ENCODE measurements at regions not wholly inside any gene's neighbourhood (a gene's known extent, or its start where the extent isn't known, plus 50 kb on each side); places are given as distances from the start of the nearest gene placed in this dataset.

GRCh38 chr13:50513300-50513877 lies 330.1 kb downstream of the DLEU7 start:
- WGBS, 2 donors, result 44 to 53% methylated on average over 2 of the region's 2 CpGs
- no peaks in the 10 kb centered on the region for H3K27me3 ChIP-seq (ENCODE audit: control insufficient read depth in 1 of 2, insufficient read depth in 2 of 2, low read length in 2 of 2)
- no peaks in the 10 kb centered on the region for H3K4me1 ChIP-seq (ENCODE audit: control insufficient read depth in 2 of 2, insufficient read depth in 2 of 2, low read length in 1 of 2)
- H3K27ac ChIP-seq (ENCODE audit: low read depth in 2 of 2, low read length in 1 of 2), result no peak overlapping the region
- no peaks in the 10 kb centered on the region for H3K36me3 ChIP-seq (ENCODE audit: control insufficient read depth in 2 of 2, insufficient read depth in 2 of 2, low read length in 1 of 2)
- H3K4me3 ChIP-seq (ENCODE audit: low read depth in 1 of 2, low read length in 2 of 2), result no peak overlapping the region
- H3K9me3 ChIP-seq (ENCODE audit: control insufficient read depth in 2 of 2, insufficient read depth in 1 of 2, low read depth in 1 of 2, low read length in 1 of 2), result no peaks in the 10 kb centered on the region

DNA sequence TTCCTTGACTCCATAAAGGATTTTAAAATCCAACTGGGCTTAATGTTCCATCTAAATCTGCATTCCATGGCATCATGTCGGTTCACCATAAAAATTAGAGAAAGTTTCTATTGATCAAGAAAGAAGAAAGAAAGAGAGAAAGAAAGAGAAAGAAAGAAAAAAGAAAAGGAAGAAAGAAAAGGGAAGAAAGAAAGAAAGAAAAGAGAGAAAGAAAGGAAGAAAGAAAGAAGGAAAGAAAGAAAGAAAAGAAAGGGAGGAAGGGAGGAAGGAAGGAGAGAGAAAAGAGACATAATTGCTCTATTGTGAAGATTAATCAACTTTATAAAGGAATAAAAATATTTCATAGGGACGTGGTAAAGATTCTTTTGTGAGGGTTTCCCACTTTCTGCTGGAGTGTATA lies 329.2 kb downstream of the DLEU7 start:
- WGBS, 2 donors, result 96% methylated on average over 2 of the region's 2 CpGs

GRCh38 chr13:50518131-50518530 lies 325.4 kb downstream of the DLEU7 start:
- Histone ChIP-seq H3K27me3 (ENCODE audit: control insufficient read depth in 1 of 2, insufficient read depth in 2 of 2, low read length in 2 of 2) (no peaks in the 10 kb centered on the region), H3K27ac (ENCODE audit: low read depth in 2 of 2, low read length in 1 of 2) (no peak overlapping the region), H3K9me3 (ENCODE audit: control insufficient read depth in 2 of 2, insufficient read depth in 1 of 2, low read depth in 1 of 2, low read length in 1 of 2) (no peaks in the 10 kb centered on the region), H3K4me3 (ENCODE audit: low read depth in 1 of 2, low read length in 2 of 2) (no peak overlapping the region), H3K36me3 (ENCODE audit: control insufficient read depth in 2 of 2, insufficient read depth in 2 of 2, low read length in 1 of 2) (no peaks in the 10 kb centered on the region), H3K4me1 (ENCODE audit: control insufficient read depth in 2 of 2, insufficient read depth in 2 of 2, low read length in 1 of 2) (no peaks in the 10 kb centered on the region)
- 87 to 91% methylated on average over 2 of the region's 2 CpGs for WGBS, 2 donors

More for the DNA sequence above, 329.2 kb downstream of the DLEU7 start:
- Histone ChIP-seq H3K4me3 (ENCODE audit: low read depth in 1 of 2, low read length in 2 of 2) (no peak overlapping the region), H3K27ac (ENCODE audit: low read depth in 2 of 2, low read length in 1 of 2) (no peak overlapping the region), H3K4me1 (ENCODE audit: control insufficient read depth in 2 of 2, insufficient read depth in 2 of 2, low read length in 1 of 2) (no peaks in the 10 kb centered on the region), H3K9me3 (ENCODE audit: control insufficient read depth in 2 of 2, insufficient read depth in 1 of 2, low read depth in 1 of 2, low read length in 1 of 2) (no peaks in the 10 kb centered on the region), H3K36me3 (ENCODE audit: control insufficient read depth in 2 of 2, insufficient read depth in 2 of 2, low read length in 1 of 2) (no peaks in the 10 kb centered on the region), H3K27me3 (ENCODE audit: control insufficient read depth in 1 of 2, insufficient read depth in 2 of 2, low read length in 2 of 2) (no peaks in the 10 kb centered on the region)

DNA sequence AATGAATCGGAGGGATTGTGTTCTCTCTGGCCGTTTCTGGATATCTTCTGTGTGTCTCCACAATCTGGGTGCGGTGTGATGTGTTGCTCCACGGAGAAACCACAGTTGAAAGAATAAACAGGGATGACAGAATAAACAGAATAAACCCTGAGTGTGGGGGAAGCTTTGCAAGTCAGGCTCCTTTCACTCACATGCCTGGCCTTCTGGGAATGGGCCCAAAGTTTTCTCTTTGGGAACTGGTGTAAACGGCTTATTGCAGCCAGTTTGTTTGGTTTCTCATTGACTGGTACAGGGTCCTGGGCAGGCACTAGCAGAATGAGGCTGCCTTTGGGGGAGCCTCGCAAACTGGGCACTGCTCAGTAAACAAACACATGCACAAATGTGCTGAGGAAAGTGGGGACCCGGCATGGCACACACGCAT lies 324.7 kb downstream of the DLEU7 start:
- Histone ChIP-seq H3K4me3 (ENCODE audit: low read depth in 1 of 2, low read length in 2 of 2) (no peak overlapping the region), H3K9me3 (ENCODE audit: control insufficient read depth in 2 of 2, insufficient read depth in 1 of 2, low read depth in 1 of 2, low read length in 1 of 2) (no peaks in the 10 kb centered on the region), H3K36me3 (ENCODE audit: control insufficient read depth in 2 of 2, insufficient read depth in 2 of 2, low read length in 1 of 2) (no peaks in the 10 kb centered on the region), H3K27me3 (ENCODE audit: control insufficient read depth in 1 of 2, insufficient read depth in 2 of 2, low read length in 2 of 2) (no peaks in the 10 kb centered on the region), H3K4me1 (ENCODE audit: control insufficient read depth in 2 of 2, insufficient read depth in 2 of 2, low read length in 1 of 2) (no peaks in the 10 kb centered on the region), H3K27ac (ENCODE audit: low read depth in 2 of 2, low read length in 1 of 2) (no peak overlapping the region)
- WGBS, 2 donors, result 73 to 76% methylated on average over 8 of the region's 8 CpGs

- 88 to 98% methylated on average over 1 of the region's 1 CpG for WGBS, 2 donors
- Histone ChIP-seq H3K9me3 (ENCODE audit: control insufficient read depth in 2 of 2, insufficient read depth in 1 of 2, low read depth in 1 of 2, low read length in 1 of 2) (no peaks in the 10 kb centered on the region), H3K36me3 (ENCODE audit: control insufficient read depth in 2 of 2, insufficient read depth in 2 of 2, low read length in 1 of 2) (no peaks in the 10 kb centered on the region), H3K27me3 (ENCODE audit: control insufficient read depth in 1 of 2, insufficient read depth in 2 of 2, low read length in 2 of 2) (no peaks in the 10 kb centered on the region), H3K4me1 (ENCODE audit: control insufficient read depth in 2 of 2, insufficient read depth in 2 of 2, low read length in 1 of 2) (no peaks in the 10 kb centered on the region), H3K4me3 (ENCODE audit: low read depth in 1 of 2, low read length in 2 of 2) (no peak overlapping the region), H3K27ac (ENCODE audit: low read depth in 2 of 2, low read length in 1 of 2) (no peak overlapping the region)
These were observed 323.6 kb downstream of the DLEU7 start for GRCh38 chr13:50519866-50520265.

- Histone ChIP-seq H3K36me3 (ENCODE audit: control insufficient read depth in 2 of 2, insufficient read depth in 2 of 2, low read length in 1 of 2) (no peaks in the 10 kb centered on the region), H3K4me1 (ENCODE audit: control insufficient read depth in 2 of 2, insufficient read depth in 2 of 2, low read length in 1 of 2) (no peaks in the 10 kb centered on the region), H3K4me3 (ENCODE audit: low read depth in 1 of 2, low read length in 2 of 2) (no peak overlapping the region), H3K27ac (ENCODE audit: low read depth in 2 of 2, low read length in 1 of 2) (no peak overlapping the region), H3K27me3 (ENCODE audit: control insufficient read depth in 1 of 2, insufficient read depth in 2 of 2, low read length in 2 of 2) (no peaks in the 10 kb centered on the region), H3K9me3 (ENCODE audit: control insufficient read depth in 2 of 2, insufficient read depth in 1 of 2, low read depth in 1 of 2, low read length in 1 of 2) (no peaks in the 10 kb centered on the region)
- WGBS, 2 donors, result 75% methylated on average over 4 of the region's 4 CpGs
These were observed 322.3 kb downstream of the DLEU7 start for GRCh38 chr13:50521006-50521830.

DNA sequence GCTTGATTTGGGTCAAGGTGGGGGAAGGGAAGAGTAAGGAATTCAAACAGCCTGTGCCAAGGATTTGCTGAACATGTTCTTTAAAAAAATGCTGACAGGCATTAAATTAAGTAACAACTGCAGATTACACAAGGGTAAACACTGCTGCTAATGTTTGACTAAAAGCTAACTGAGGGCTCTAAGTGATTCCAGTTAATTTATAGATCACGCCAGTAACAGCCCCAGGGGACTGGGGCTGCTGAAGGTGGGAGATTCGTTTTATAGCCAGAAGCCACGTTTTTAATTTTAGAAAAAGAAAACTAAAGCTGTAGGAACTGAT lies 321.7 kb downstream of the DLEU7 start:
- Histone ChIP-seq H3K4me1 (ENCODE audit: control insufficient read depth in 2 of 2, insufficient read depth in 2 of 2, low read length in 1 of 2) (no peaks in the 10 kb centered on the region), H3K27me3 (ENCODE audit: control insufficient read depth in 1 of 2, insufficient read depth in 2 of 2, low read length in 2 of 2) (no peaks in the 10 kb centered on the region), H3K4me3 (ENCODE audit: low read depth in 1 of 2, low read length in 2 of 2) (no peak overlapping the region), H3K36me3 (ENCODE audit: control insufficient read depth in 2 of 2, insufficient read depth in 2 of 2, low read length in 1 of 2) (no peaks in the 10 kb centered on the region), H3K9me3 (ENCODE audit: control insufficient read depth in 2 of 2, insufficient read depth in 1 of 2, low read depth in 1 of 2, low read length in 1 of 2) (no peaks in the 10 kb centered on the region), H3K27ac (ENCODE audit: low read depth in 2 of 2, low read length in 1 of 2) (no peak overlapping the region)
- 17 to 26% methylated on average over 3 of the region's 3 CpGs for WGBS, 2 donors

GRCh38 chr13:50522506-50522905 lies 321.0 kb downstream of the DLEU7 start:
- no peaks in the 10 kb centered on the region for H3K9me3 ChIP-seq (ENCODE audit: control insufficient read depth in 2 of 2, insufficient read depth in 1 of 2, low read depth in 1 of 2, low read length in 1 of 2)
- H3K4me1 ChIP-seq (ENCODE audit: control insufficient read depth in 2 of 2, insufficient read depth in 2 of 2, low read length in 1 of 2), result no peaks in the 10 kb centered on the region
- H3K36me3 ChIP-seq (ENCODE audit: control insufficient read depth in 2 of 2, insufficient read depth in 2 of 2, low read length in 1 of 2), result no peaks in the 10 kb centered on the region
- H3K4me3 ChIP-seq (ENCODE audit: low read depth in 1 of 2, low read length in 2 of 2), result no peak overlapping the region
- no peaks in the 10 kb centered on the region for H3K27me3 ChIP-seq (ENCODE audit: control insufficient read depth in 1 of 2, insufficient read depth in 2 of 2, low read length in 2 of 2)
- 95 to 97% methylated on average over 3 of the region's 3 CpGs for WGBS, 2 donors
- no peak overlapping the region for H3K27ac ChIP-seq (ENCODE audit: low read depth in 2 of 2, low read length in 1 of 2)

DNA sequence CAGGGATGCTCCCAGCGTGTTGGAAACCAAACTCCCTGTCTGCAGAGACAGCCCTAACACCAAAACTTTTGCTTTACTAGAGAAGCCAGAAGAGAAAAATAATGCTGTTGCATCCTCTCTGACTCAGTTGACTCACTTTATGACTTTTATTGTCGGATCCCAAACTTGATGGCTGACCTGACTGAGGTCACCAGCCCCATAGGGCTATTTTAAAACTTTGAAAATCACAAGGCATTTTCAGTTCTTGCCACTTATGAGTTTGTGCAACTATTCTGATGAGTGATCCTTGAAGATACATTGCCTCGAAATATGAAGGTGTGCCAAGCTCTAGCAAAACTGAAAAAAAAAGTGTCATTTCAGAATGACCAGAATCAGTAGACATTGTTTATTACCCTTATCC lies 320.2 kb downstream of the DLEU7 start:
- Histone ChIP-seq H3K4me1 (ENCODE audit: control insufficient read depth in 2 of 2, insufficient read depth in 2 of 2, low read length in 1 of 2) (peaks cover 0 to 5% of the 10 kb centered on the region in 2 donors), H3K36me3 (ENCODE audit: control insufficient read depth in 2 of 2, insufficient read depth in 2 of 2, low read length in 1 of 2) (no peaks in the 10 kb centered on the region), H3K27me3 (ENCODE audit: control insufficient read depth in 1 of 2, insufficient read depth in 2 of 2, low read length in 2 of 2) (no peaks in the 10 kb centered on the region), H3K27ac (ENCODE audit: low read depth in 2 of 2, low read length in 1 of 2) (no peak overlapping the region), H3K4me3 (ENCODE audit: low read depth in 1 of 2, low read length in 2 of 2) (no peak overlapping the region), H3K9me3 (ENCODE audit: control insufficient read depth in 2 of 2, insufficient read depth in 1 of 2, low read depth in 1 of 2, low read length in 1 of 2) (no peaks in the 10 kb centered on the region)
- whole genome bisulfite sequencing, 2 donors, result 78 to 85% methylated on average over 3 of the region's 3 CpGs

GRCh38 chr13:50524560-50524959 lies 318.9 kb downstream of the DLEU7 start:
- Histone ChIP-seq H3K4me3 (ENCODE audit: low read depth in 1 of 2, low read length in 2 of 2) (no peak overlapping the region), H3K36me3 (ENCODE audit: control insufficient read depth in 2 of 2, insufficient read depth in 2 of 2, low read length in 1 of 2) (no peaks in the 10 kb centered on the region), H3K4me1 (ENCODE audit: control insufficient read depth in 2 of 2, insufficient read depth in 2 of 2, low read length in 1 of 2) (peaks cover 0 to 5% of the 10 kb centered on the region in 2 donors), H3K27ac (ENCODE audit: low read depth in 2 of 2, low read length in 1 of 2) (no peak overlapping the region), H3K27me3 (ENCODE audit: control insufficient read depth in 1 of 2, insufficient read depth in 2 of 2, low read length in 2 of 2) (no peaks in the 10 kb centered on the region), H3K9me3 (ENCODE audit: control insufficient read depth in 2 of 2, insufficient read depth in 1 of 2, low read depth in 1 of 2, low read length in 1 of 2) (no peaks in the 10 kb centered on the region)
- WGBS, 2 donors, result 85 to 98% methylated on average over 4 of the region's 4 CpGs
